ENCODE measurements at regions not wholly inside any gene's neighbourhood (a gene's known extent, or its start where the extent isn't known, plus 50 kb on each side); places are given as distances from the start of the nearest gene placed in this dataset.

DNA sequence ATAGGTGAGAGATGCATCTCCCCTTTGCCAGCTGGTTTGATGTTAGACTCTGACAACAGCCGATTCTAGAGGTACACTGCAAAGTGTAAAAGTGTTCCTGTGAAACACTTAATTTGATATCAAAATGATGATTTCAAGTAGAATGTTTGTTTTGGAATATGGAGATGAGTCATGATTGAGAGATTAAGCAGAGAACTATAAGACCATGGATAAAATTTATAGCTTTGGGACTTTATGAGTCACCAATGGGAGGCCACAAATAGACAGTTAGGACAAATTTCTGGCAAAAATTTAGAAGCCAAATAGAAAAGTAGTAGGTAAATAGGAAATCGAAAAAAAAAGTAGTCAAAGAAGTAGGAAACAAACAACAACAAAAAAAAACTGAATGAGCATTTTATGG lies 672.5 kb downstream of the NSUN3 start:
- Histone ChIP-seq H3K27me3 (ENCODE audit: insufficient read depth in 3 of 3, low read length in 2 of 3) (no peaks in the 10 kb centered on the region), H3K36me3 (ENCODE audit: insufficient read depth in 1 of 2, low read depth in 1 of 2) (no peaks in the 10 kb centered on the region), H3K4me1 (no peaks in the 10 kb centered on the region), H3K9me3 (no peaks in the 10 kb centered on the region), H3K4me3 (no peak overlapping the region), H3K27ac (no peak overlapping the region)
- no peak for ATAC-seq
- DNase-seq: no peak
- TF ChIP-seq, protein P1, sequence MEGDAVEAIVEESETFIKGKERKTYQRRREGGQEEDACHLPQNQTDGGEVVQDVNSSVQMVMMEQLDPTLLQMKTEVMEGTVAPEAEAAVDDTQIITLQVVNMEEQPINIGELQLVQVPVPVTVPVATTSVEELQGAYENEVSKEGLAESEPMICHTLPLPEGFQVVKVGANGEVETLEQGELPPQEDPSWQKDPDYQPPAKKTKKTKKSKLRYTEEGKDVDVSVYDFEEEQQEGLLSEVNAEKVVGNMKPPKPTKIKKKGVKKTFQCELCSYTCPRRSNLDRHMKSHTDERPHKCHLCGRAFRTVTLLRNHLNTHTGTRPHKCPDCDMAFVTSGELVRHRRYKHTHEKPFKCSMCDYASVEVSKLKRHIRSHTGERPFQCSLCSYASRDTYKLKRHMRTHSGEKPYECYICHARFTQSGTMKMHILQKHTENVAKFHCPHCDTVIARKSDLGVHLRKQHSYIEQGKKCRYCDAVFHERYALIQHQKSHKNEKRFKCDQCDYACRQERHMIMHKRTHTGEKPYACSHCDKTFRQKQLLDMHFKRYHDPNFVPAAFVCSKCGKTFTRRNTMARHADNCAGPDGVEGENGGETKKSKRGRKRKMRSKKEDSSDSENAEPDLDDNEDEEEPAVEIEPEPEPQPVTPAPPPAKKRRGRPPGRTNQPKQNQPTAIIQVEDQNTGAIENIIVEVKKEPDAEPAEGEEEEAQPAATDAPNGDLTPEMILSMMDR (IDR thresholded peaks at IDR 0.05): no peak
- WGBS, 3 donors: 68 to 78% (median 69%) methylated on average over 2 of the region's 2 CpGs
- intact Hi-C loops (cut with DNase I): no loop called here

DNA sequence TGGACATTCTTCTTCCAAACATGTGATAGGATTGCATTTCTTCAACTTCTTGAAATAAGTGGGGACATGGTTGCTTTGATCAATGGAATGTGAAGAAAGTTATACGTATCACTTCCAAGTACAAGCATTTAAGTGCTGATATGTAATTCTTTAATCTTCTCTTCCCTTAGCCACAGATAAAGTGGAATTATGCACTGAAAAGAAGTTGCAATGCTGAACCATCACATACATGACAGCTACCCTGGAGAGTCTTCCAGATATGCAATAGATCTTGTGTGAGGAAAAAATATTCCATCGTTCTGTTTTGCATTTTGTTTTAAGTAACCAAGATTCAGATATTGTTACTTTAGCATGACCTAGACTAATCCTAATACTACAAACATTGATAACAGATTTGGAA lies 674.3 kb downstream of the NSUN3 start:
- 79 to 91% (median 86%) methylated on average over 2 of the region's 2 CpGs for WGBS, 3 donors
- ATAC-seq: no peak
- no peaks in the 10 kb centered on the region for H3K4me1 ChIP-seq
- no peaks in the 10 kb centered on the region for H3K27me3 ChIP-seq (ENCODE audit: insufficient read depth in 3 of 3, low read length in 2 of 3)
- no peak overlapping the region for H3K4me3 ChIP-seq
- intact Hi-C loops (cut with DNase I): no loop called here
- TF ChIP-seq, protein P1 (IDR thresholded peaks at IDR 0.05): no peak
- H3K9me3 ChIP-seq: no peaks in the 10 kb centered on the region
- no peak overlapping the region for H3K27ac ChIP-seq
- H3K36me3 ChIP-seq (ENCODE audit: insufficient read depth in 1 of 2, low read depth in 1 of 2): no peaks in the 10 kb centered on the region
- DNase-seq: no peak

DNA sequence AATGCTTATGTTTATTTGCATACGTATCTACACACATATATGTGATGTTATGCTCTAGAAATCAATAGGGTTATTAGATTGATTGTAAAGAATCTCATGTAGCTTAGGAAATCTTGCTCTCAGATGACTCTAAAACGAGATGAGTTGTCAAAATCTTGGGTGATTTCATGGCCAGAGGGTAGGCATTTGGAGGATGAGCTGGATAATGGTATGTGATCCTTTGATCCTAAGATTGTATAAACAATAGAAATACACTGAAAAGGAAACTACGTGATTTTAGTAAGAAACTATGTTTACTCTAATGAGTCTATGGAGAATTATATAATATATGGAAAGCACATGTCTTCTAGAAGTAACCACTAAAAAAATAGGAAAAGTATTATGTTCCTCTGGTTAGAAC lies 676.6 kb downstream of the NSUN3 start:
- no peak overlapping the region for H3K27ac ChIP-seq
- H3K4me1 ChIP-seq: no peaks in the 10 kb centered on the region
- H3K36me3 ChIP-seq (ENCODE audit: insufficient read depth in 1 of 2, low read depth in 1 of 2): no peaks in the 10 kb centered on the region
- ATAC-seq: no peak
- WGBS, 3 donors: 52 to 60% (median 59%) methylated on average over 3 of the region's 3 CpGs
- no peak overlapping the region for H3K4me3 ChIP-seq
- no peaks in the 10 kb centered on the region for H3K27me3 ChIP-seq (ENCODE audit: insufficient read depth in 3 of 3, low read length in 2 of 3)
- intact Hi-C loops (cut with DNase I): no loop called here
- DNase-seq: no peak
- TF ChIP-seq, protein P1 (IDR thresholded peaks at IDR 0.05): no peak
- no peaks in the 10 kb centered on the region for H3K9me3 ChIP-seq

DNA sequence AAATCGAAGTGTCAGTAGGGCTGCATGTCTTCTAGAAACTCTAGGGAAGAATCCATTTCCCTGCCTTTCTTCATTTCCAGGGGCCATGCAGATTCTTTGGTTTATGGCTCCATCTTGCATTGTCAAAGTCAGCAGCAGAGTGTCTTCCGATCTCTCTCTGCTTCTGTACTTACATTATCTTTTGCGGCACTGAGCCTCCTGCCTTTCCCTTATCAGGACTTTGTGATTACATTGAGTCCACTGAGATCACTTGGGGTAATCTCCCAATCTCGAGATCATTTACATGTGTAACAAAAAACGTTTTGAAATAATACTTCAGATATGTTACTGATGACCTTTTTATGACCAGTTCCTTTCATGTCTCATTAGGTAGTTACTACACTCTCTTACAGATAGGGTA lies 695.9 kb downstream of the NSUN3 start:
- H3K4me3 ChIP-seq: no peak overlapping the region
- WGBS, 3 donors: 58 to 66% (median 64%) methylated on average over 5 of the region's 5 CpGs
- DNase-seq: no peak
- no peaks in the 10 kb centered on the region for H3K27me3 ChIP-seq (ENCODE audit: insufficient read depth in 3 of 3, low read length in 2 of 3)
- intact Hi-C loops (cut with DNase I): no loop called here
- no peaks in the 10 kb centered on the region for H3K36me3 ChIP-seq (ENCODE audit: insufficient read depth in 1 of 2, low read depth in 1 of 2)
- no peak overlapping the region for H3K27ac ChIP-seq
- H3K9me3 ChIP-seq: no peaks in the 10 kb centered on the region
- TF ChIP-seq, protein P1 (IDR thresholded peaks at IDR 0.05): no peak
- no peaks in the 10 kb centered on the region for H3K4me1 ChIP-seq
- ATAC-seq: no peak

DNA sequence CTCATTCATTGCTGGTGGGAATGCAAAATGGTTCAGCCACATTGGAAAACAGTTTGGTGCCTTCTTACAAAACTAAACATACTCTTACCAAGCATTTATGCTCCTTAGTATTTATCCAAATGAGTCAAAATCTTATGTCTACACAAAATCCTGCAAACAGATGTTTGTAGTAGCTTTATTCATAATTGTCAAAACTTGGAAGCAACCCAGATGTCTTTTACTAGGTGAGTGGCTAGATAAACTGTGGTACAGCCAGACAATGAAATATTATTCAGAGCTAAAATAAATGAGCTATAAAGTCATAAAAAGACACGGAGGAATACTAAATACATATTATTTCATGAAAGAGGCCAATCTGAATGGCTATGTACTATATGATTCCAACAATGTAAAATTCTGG lies 709.5 kb downstream of the NSUN3 start:
- no peak for DNase-seq
- Histone ChIP-seq H3K27ac (no peak overlapping the region), H3K27me3 (ENCODE audit: insufficient read depth in 3 of 3, low read length in 2 of 3) (no peaks in the 10 kb centered on the region), H3K9me3 (no peaks in the 10 kb centered on the region), H3K4me1 (no peaks in the 10 kb centered on the region), H3K36me3 (ENCODE audit: insufficient read depth in 1 of 2, low read depth in 1 of 2) (no peaks in the 10 kb centered on the region), H3K4me3 (no peak overlapping the region)
- intact Hi-C loops (cut with DNase I): no loop called here
- ATAC-seq: no peak
- TF ChIP-seq, protein P1 (IDR thresholded peaks at IDR 0.05): no peak
- WGBS, 3 donors: 63 to 76% (median 73%) methylated on average over 1 of the region's 1 CpG
